HG02763 (cell line): ENCODE measurements at regions not wholly inside any gene's neighbourhood (a gene's known extent, or its start where the extent isn't known, plus 50 kb on each side); places are given as distances from the start of the nearest gene placed in this dataset.

ENCODE experiments used
- ATAC-seq: cut with Tn5 transposase; IDR thresholded peaks from one replicate; pipeline ENCODE4 v1.9.1; 2021; ENCODE audit warnings: mild to moderate bottlenecking, moderate library complexity; ENCODE audit not compliant: unreplicated experiment

DNA sequence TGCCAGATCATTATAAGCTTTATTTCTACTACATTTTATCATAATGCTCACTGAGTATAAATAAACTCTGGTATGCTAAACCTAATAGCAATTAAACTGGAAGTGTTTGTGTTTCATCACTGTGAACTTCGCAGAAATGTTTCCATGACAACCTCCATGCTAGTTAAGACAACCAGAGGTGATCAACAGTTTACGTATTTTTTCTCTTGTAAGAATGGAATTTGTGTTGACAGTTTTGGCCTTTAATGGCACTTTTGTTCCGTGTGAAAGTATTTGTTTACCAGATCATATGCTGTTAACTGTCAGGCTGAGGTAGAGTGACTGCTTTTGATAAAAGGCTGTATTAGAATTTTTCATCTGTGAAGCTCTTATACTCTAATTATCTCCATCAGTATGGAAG lies 212.1 kb upstream of the PPP1R3A start:
- ATAC-seq = no peak

DNA sequence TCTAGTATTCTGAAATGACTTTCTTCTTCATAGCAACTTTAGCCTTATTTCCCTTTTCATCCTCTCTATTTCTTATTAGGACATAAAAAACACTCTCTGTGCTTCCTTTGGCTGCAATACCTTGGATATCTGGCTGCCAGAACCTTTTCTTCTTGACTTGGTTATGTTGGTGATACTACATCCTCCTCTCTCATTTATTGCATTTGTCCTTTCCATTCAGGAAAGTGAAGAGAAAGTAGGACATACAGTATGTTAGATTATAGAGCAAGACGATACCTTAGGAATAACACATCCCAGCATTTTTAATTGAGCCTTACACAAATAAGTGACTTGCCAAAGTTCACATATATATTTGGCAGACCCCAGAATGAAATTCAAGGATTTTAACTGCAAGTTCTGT lies 210.1 kb upstream of the PPP1R3A start:
- no peak for ATAC-seq

DNA sequence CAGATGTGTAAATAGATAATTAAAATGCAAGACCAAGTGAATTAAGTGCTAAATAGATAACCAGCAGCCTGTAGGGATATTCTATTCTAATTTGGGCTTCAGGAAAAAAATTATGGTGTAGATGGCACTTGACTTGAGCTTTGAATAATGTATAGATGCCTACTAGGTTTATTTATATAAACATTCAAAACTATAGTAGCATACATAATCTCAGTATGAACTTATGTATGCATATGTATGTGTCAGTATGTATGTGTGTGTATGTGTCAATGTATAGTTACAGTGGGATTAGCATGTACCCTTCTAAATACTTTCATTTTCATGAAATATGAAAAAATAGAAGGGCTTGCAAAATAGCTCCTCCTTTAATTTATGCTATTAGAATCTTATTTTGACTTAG lies 207.3 kb upstream of the PPP1R3A start:
- no peak for ATAC-seq

DNA sequence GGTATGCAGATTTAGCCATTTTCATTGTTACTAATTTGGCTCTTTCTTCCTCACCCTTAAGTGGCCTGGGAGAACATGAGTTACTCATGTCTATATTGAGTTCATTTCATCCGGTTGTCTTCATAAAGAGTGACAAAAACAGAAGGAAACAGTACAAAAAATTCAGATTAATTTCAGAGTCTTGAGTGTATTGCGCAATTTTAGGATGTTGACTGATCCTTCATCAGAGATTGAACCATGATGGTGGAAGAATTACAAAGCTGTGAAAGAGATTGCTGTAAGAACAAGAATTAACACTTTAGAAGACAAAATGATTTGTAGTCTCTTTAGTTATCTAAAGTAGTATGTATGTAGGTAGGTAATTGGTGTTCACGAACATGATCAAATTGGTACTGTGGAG lies 194.0 kb upstream of the PPP1R3A start:
- ATAC-seq = no peak

DNA sequence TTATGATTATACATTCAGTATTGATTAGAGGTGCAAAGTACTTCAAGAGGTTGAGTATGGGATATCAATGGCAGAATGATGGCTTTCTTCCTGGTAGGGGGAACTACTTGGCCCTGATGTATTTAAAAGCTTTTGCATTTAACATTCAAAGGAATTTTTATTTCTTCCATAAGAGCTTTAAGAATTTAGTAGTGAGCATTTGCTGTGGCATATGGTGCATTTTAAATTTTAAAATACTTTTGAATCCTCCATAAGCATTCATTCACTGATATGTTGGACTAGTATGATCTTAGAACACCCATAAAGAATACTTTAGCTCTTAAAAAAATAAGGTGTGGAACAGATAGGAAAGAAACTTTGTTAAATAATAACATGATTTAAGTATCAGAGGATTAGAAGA lies 191.9 kb upstream of the PPP1R3A start:
- no peak for ATAC-seq

DNA sequence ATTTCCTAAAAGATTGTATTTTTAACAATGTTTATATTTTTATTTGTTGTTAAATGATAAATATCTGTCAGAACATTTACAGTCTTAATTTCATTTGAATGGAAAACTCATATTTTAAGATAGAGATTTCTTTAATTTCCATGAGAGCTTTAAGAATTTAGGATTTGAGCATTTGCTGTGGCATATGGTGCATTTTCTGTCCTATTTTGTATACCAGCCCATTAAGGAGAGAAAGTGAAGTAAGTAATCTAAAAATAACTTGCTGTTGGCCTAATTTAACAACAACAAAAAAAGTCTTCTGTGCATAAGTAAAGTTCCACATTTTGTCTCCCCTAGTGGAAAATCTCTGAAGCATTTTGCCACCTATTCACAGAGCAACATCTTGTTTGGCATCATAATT lies 190.9 kb upstream of the PPP1R3A start:
- ATAC-seq = no peak

DNA sequence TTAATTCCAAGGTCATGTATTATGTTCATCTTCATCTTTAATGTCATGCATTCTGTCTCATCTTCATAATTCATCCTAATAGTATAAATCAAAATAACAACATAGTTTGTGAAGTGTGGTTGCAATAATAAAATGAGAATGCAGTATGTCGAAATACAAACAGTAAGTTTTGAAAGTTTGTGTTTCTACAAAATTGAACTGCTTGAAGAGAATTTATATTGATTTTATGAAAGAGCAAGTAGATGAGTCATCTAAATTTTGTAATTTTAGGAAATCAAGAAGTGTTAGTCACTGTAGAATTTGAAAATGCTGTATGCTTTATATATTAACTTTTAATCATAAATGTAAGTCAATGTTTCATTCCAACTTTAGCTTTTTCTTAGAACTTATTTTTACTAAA lies 190.5 kb upstream of the PPP1R3A start:
- no peak for ATAC-seq

DNA sequence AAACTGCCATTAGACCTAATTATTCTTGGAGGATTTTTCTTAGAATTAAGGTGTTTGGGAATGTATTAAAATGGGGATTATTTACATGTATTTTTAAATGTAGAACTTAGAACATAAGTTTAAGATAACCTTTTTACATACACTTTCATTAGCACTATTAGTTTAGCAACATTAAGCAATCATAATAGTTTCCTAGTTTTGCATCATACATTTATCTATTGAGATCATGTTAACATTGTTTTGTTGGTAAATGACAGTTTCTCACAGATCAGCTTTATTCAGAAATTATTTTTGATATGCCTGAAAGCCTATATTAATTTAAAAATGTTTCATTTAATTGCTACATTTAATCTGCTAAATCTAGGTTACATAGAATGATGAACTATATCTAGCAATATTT lies 189.7 kb upstream of the PPP1R3A start:
- no peak for ATAC-seq

DNA sequence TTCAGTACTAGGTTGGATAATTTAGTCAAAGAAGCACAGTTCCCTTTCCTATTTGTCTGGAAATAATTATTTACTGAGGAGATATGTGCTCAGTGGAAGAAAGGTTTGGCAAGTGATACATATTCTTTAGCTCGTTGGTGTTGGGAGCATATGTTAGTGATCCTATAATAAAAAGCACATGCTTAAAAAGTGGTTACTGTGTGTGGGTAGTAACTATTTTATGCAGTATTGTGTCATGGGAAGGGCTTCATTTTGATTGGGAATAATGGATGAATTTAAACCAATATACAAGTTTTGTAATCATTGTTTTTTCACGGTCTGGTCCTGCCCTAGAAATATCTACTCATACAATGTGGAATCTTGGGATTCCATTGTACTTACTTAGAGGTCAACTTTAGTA lies 188.7 kb upstream of the PPP1R3A start:
- ATAC-seq = no peak

DNA sequence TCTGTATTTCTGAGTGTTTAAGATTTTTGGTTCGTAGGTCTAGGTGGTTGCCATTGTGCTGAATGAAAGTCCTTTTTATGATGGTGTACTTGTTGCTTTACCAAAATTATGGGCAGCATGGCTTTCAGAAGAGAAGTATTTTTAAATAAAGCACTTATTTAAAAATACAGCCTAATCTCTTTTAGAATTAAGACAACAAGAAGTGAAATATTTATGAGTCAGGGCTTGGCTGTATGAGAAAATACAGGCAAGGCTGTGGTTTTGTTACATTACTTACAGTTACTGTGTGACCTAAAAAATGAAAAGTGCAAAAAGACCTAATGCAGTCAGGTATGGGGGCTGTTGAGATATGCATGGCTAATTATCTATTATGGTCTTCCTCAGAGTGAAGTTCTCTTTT lies 185.2 kb upstream of the PPP1R3A start:
- no peak for ATAC-seq

DNA sequence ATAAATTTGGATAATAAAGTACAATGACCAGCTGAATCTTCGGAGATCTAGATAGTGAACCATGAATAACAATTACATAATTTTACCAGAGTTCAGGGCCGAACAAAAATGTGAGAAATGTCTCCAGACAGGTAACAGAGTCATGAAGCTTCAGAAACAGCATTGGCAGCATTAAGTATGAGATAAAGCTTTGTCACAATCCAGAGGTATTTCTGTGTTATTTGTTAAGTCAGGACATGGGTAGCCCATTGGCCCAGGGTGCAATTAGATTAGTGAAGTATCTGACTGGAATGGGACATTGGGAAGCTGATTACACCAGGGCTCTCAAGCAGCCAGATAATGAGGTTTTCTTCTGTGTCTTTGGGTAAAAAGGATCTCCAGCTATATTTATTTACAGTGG lies 184.2 kb upstream of the PPP1R3A start:
- ATAC-seq = no peak

DNA sequence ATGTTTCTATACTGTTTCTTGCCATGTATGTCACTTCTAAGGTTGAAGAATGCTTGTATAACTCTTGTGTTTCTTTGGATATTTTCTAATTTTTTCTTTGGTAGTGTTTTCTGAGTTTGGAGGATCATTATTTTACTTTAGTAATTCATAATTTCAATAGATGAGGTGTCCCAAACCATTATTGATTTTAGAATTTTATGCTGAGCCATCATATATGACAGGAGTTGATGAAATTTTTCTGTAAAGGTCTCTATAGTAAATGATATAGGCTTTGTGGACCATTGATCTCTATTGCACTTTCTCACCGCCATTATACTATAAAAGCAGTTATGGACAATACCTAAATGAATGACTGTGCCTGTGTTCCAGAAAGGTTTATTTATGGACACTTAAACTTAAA lies 183.3 kb upstream of the PPP1R3A start:
- no peak for ATAC-seq

DNA sequence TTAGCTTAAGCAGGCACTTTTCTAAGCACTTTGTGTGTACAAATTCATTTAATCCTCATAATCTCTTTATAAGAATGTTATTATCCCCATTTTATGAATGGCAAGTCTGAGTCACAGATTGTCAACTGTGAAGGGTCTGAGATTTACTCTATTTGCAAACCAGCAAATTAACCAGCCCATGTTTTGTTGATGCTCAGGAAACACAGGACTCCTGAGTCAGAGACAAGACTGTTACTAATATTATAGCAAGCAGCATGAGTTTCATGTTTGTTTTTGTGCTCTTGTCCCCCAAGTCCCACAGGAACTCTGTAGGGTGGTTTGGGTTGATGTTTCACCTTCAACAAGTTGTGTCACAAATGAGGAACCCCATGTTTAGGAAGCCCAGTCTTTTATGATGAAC lies 182.0 kb upstream of the PPP1R3A start:
- ATAC-seq = no peak

DNA sequence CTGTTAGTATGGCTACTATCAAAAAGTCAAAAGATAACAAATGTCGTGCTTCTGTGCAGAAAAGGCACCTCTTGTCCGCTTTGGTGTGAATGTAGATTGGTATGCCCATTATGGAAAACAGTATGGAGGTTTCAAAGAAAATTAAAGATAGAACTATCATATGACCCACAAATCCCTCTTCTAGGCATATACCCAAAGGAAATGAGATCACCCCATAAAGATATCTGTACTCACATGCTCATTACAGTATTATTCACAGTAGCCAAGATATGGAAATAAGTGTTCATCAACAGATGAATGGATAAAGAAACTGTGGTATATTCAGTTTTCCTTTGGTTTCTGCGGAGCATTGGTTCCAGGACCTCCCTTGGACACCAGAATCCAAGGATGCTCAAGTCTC lies 180.5 kb upstream of the PPP1R3A start:
- ATAC-seq = no peak

DNA sequence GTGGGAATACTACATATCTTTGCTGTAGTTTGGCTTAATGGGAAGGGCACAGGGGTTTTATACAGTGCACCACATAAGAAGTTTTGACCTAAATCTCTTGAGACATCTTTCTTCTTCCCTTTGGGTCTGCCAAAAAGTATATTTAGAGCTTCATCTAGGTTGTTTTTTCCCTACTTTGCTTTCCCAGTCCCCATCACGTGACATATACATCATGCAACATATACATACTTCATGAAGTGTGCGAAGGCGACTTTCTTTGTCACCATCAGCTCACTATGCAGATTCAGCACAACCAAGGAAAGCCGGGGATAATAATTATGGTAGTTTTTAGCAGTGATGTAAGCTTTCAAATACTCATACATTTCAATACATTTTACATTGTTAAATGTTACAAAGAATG lies 177.1 kb upstream of the PPP1R3A start:
- no peak for ATAC-seq

DNA sequence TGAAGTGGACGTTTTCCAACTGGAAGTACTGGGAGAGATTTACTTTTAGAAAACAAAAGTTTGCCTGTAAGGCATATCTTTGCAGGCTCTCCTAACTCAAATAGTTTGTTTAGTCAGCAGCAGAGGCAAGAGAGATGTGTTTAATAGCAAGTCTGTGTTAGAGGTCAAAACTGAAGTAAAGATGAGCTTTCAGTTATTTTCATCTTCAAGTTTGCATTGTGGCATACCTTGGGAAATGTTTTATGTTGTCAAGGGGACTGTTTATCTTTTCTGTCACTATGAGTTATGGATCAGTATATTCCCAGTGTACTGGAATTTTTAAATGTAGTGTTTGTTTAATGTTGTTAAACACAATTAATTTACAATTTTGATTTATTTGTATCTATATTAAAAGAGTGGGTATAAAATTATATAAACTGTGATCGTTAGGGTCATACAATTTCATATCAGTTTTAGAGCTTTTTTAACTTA lies 169.7 kb upstream of the PPP1R3A start:
- no peak for ATAC-seq

DNA sequence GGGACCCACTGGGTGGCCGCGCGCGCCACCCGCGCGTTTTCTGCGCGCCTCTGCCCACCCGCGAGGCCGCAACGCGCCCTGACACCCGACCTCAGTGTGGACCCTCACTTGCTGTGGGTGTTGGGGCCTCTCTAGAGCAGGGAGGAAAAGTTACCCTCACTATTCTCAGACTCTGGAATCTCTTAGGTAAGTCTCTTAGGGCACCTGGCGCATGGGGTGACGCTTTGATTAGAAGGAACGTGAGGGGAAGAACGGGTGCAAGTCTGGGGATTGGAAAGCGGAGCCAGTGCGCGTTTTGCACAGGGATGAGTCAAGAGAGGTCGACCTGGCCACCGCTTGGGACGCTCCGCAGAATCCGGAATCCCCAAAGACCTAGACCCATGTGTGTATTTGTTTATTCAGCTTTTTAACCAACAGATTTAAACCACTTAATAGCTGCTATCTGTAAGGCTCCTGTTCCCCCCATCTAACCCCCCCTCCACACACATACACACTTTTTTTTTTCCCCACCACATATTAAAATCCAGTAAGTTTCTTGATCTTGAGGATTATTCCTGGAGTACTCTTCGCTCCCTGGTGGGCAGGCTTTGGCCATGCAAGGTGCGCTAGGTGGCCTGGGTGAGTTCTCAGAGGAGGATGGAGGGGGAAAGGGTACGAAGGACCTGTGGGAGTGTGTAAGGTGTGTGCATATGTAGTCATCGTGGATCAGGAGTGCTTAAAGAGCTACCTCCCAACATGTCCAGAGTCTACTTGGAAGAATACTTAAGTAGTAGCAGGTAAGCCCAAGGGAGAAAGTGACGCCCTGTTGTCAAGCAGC lies 169.1 kb upstream of the PPP1R3A start:
- ATAC-seq = no peak

DNA sequence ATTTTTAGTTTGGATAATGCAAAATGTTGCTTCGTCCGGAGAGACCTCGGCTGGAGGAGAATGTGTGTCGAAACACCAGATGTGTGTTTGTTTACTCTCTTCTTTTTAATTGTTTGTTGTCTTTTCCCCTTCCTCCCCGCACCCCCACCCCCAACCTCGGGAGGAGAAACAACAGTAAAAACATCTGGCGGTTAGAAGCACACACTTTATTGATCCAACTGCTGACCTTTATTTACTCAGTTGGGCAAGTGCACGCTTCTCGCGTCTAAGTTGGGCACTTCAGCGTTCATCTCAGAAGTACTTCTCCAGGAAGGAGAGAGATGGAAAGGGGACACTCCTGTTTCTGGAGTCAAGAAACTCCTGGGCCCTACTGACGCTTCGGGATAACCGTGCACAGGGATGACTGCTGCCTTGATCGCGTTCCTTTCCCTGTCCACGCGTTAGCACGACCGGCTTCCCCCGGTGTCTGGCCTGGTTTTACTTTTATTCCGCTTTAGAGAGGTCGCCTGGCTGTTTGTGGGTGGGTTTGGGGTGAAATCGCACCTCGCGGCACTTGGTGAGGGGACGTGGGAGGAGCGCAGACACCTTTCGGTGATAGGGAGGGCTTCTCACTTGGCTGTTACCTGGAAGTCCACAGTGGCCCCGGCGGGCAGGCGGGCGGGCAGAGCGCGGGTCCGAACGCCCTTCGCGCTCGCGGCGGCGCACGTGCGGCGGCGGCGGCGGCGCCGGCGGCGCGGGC lies 168.3 kb upstream of the PPP1R3A start:
- ATAC-seq = no peak

DNA sequence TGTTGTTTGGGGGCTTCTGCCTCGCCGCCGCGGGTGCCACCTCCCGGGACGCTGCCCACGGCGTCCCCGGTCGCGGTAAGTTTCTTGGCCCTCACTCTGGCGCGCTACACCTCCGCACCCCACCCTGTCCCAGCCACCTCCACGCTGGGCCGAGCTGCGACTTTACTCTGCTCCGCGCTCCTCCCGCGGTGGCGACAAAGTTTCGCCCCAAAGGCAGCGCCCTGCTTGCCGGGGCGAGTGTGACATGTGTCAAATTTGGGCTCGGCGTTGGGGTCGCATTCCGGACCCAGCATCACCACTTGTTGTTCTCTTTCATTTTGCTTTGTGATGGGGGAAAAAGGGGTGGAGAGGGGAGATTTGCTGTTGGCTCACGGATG lies 167.7 kb upstream of the PPP1R3A start:
- no peak for ATAC-seq

DNA sequence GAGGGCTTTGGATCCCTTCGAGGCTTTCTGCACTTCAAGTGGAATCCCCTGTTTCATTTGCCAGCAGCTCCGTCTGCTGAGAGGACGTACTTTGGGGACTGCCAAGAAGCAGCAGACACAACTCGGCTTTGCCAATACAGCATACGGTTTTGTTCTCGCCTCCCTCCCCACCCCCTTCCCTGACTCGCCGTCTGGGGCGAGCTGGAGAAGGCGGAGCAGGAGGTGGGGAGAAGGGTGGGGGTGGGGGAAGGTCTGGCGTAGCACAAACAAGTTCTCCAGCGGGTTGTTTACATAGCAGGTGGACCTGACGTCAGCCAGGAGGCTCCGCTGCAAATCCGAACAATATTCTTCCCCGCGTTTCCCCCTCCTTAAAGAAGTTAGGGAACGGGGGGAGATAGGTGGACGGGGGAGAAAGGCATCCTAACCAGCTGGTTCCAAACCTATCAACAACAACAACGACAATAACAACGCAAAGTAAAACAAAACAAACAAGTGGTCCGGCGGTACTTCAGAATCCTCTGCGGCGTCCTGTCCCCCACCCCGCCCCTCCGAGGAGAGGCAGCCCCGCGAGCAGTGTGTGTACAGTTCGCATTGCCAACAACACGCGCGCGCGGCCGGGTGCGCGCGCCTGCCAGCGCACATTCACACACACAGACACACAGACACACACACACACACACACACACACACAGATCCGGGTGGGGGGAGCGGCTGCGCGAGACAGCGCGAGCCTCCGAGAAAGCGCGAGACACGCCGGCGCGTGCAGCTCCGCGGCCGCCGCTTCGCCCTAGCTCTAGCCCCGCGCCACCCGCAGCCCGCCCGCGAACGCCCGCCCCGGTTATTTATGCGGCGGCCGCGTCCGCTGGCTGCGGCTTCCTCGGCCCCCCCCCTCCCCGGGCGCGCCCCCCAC lies 167.0 kb upstream of the PPP1R3A start:
- no peak for ATAC-seq

DNA sequence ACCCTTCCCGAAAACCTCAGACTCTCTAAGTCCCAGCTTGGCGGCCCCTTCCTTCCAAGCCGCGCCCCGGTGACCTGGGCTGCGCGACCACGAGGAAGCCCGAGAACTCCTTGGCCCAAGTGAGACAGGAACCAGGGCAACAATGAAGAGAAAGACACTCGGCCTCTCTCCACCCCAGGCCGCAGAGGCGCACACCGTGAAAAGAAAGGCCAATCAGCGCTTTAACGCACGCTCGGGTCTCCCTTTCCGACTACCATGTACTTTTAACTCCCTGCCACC lies 166.4 kb upstream of the PPP1R3A start:
- ATAC-seq = no peak
